ENCODE measurements at regions not wholly inside any gene's neighbourhood (a gene's known extent, or its start where the extent isn't known, plus 50 kb on each side); places are given as distances from the start of the nearest gene placed in this dataset.
"Not testable (repeated sequence)": the region's sequence is repeated elsewhere in the genome, so short reads cannot be mapped to it uniquely, and the experiment has no call there.

GRCh38 chr21:10414925-10415254, 106.5 kb upstream of the TPTE start:
- not testable (repeated sequence) for TF ChIP-seq EZH2phosphoT487 (IDR thresholded peaks at IDR 0.05; ENCODE audit: borderline replicate concordance, low read depth, low read length); CTCF (conservative IDR thresholded peaks at IDR 0.05; ENCODE audit: low read length)

Measured in OCI-LY7 (cell line).